ENCODE measurements at regions not wholly inside any gene's neighbourhood (a gene's known extent, or its start where the extent isn't known, plus 50 kb on each side); places are given as distances from the start of the nearest gene placed in this dataset.

- no peak for TF ChIP-seq CTCF (IDR thresholded peaks at IDR 0.05)
- no peak for TF ChIP-seq EZH2 (IDR thresholded peaks at IDR 0.05)
Observed at GRCh38 chr4:156503119-156503518, 468.5 kb downstream of the PDGFC start.

Measured in neural progenitor cell (in vitro differentiated cells).